B cell (primary cell): ENCODE measurements at regions not wholly inside any gene's neighbourhood (a gene's known extent, or its start where the extent isn't known, plus 50 kb on each side); places are given as distances from the start of the nearest gene placed in this dataset.

Experiments
- ATAC-seq: fragments of 200-7000 bp; cut with Tn5 transposase; one replicate; pipeline ENCODE4 v1.10.0; 2021; ENCODE audit warnings: low read depth, mild to moderate bottlenecking, moderate number of reproducible peaks, moderate library complexity
- CTCF ChIA-PET: fragments of 350-600 bp; sonication (Branson Sonifier 250); formaldehyde crosslinking; loops from one replicate; lab custom pipeline; 2021; ENCODE audit warnings: antibody characterized with exemption, inconsistent platforms; lab: Charles Lee
- POLR2A ChIA-PET: fragments of 350-600 bp; sonication (Branson Sonifier 250); formaldehyde crosslinking; loops from one replicate; lab custom pipeline; 2021; ENCODE audit warnings: antibody characterized with exemption; lab: Charles Lee
- DNase-seq: peaks from one replicate; pipeline ENCODE4 v3.0.0; 2013
- H2AFZ ChIP-seq: 2 replicates; pipeline ENCODE4 v1.6.1; 2012; ENCODE audit warnings: mild to moderate bottlenecking, low read depth, low read length; ENCODE audit not compliant: insufficient read depth, poor library complexity, severe bottlenecking
- H3K27ac ChIP-seq, 2 donors: 1 replicate in 1 of 2; 2 replicates in 1 of 2; pipeline ENCODE4 v1.5.1; 2012 to 2013; ENCODE audit warnings: low read length in 2 of 2, mild to moderate bottlenecking in 2 of 2, moderate library complexity in 1 of 2
- H3K27me3 ChIP-seq, 4 experiments: fragments of 200-600 bp in 1 of 4; sonication (generic) in 1 of 4; replicated peaks in 1 of 4; 1 replicate in 2 of 4; 2 replicates in 2 of 4; pipeline versions ENCODE4 v1.6.1 to v1.7.0; 2013 to 2016; ENCODE audit warnings: low read length in 3 of 4, mild to moderate bottlenecking in 2 of 4, mixed read lengths in 1 of 4, moderate library complexity in 1 of 4; ENCODE audit not compliant: insufficient read depth in 4 of 4, control insufficient read depth in 3 of 4; ENCODE audit errors: control extremely low read depth in 1 of 4
- H3K36me3 ChIP-seq, 2 experiments: replicated peaks in 1 of 2; 1 replicate in 1 of 2; 2 replicates in 1 of 2; pipeline versions ENCODE4 v1.6.1 to v1.7.1; 2013; ENCODE audit warnings: low read length in 1 of 2; ENCODE audit not compliant: insufficient read depth in 2 of 2, control insufficient read depth in 1 of 2; ENCODE audit errors: control extremely low read depth in 1 of 2, extremely low read depth in 1 of 2
- H3K4me1 ChIP-seq, 2 donors: fragments of 200-600 bp in 1 of 2; sonication (generic) in 1 of 2; 1 replicate in 1 of 2; 2 replicates in 1 of 2; pipeline versions ENCODE4 v1.5.1 to v1.6.1; 2013 to 2017; ENCODE audit warnings: low read length in 2 of 2; ENCODE audit not compliant: control insufficient read depth in 2 of 2, insufficient read depth in 2 of 2
- H3K4me2 ChIP-seq: replicated peaks from 2 replicates; pipeline ENCODE3; 2012; ENCODE audit warnings: mild to moderate bottlenecking, low read depth, low read length; ENCODE audit not compliant: poor library complexity, severe bottlenecking
- H3K4me3 ChIP-seq, 5 experiments: fragments of 200-600 bp in 1 of 5; sonication (generic) in 1 of 5; 1 replicate in 3 of 5; 2 replicates in 2 of 5; pipeline versions ENCODE4 v1.5.1 to v1.7.0; 2011 to 2016; ENCODE audit warnings: low read length in 4 of 5, mild to moderate bottlenecking in 4 of 5, low read depth in 2 of 5, control low read depth in 1 of 5, moderate library complexity in 1 of 5; ENCODE audit not compliant: insufficient read depth in 1 of 5; ENCODE audit errors: control extremely low read depth in 1 of 5, extremely low read depth in 1 of 5
- H3K79me2 ChIP-seq: fragments of 200-600 bp; sonication (generic); one replicate; pipeline ENCODE4 v1.6.0; 2016; ENCODE audit warnings: low read length; ENCODE audit not compliant: control insufficient read depth, insufficient read depth
- H3K9ac ChIP-seq: fragments of 200-600 bp; sonication (generic); 2 replicates; pipeline ENCODE4 v1.6.1; 2017; ENCODE audit warnings: mild to moderate bottlenecking, low read length, moderate library complexity
- H3K9me3 ChIP-seq, 3 donors: one replicate each; pipeline versions ENCODE4 v1.6.1 to v1.7.1; 2013; ENCODE audit warnings: low read length in 2 of 3; ENCODE audit not compliant: control insufficient read depth in 2 of 3, insufficient read depth in 1 of 3; ENCODE audit errors: control extremely low read depth in 1 of 3
- H4K20me1 ChIP-seq: 2 replicates; pipeline ENCODE4 v1.6.0; 2012; ENCODE audit warnings: mild to moderate bottlenecking, low read length; ENCODE audit not compliant: insufficient read depth, control insufficient read depth, poor library complexity, severe bottlenecking
- H3K27ac Mint-ChIP-seq: one replicate; pipeline ENCODE4 v1.8.0; 2021; ENCODE audit warnings: mixed read lengths
- H3K27me3 Mint-ChIP-seq: one replicate; pipeline ENCODE4 v1.8.0; 2021; ENCODE audit warnings: mixed read lengths
- H3K4me1 Mint-ChIP-seq: one replicate; pipeline ENCODE4 v1.8.0; 2021; ENCODE audit warnings: mixed read lengths
- H3K4me3 Mint-ChIP-seq: one replicate; pipeline ENCODE4 v1.8.0; 2021; ENCODE audit warnings: mixed read lengths
- H3K9me3 Mint-ChIP-seq: one replicate; pipeline ENCODE4 v1.8.0; 2022; ENCODE audit warnings: mixed read lengths; ENCODE audit not compliant: insufficient read depth
- EZH2 ChIP-seq: IDR thresholded peaks from 2 replicates; pipeline ENCODE4 v1.6.1; 2012; ENCODE audit warnings: borderline replicate concordance, low read depth, mild to moderate bottlenecking, moderate library complexity, low read length; ENCODE audit not compliant: insufficient read depth, poor library complexity, severe bottlenecking
- WGBS: methylation state at CpG from one replicate; pipeline ENCODE4 v1.1.5; 2013; ENCODE audit warnings: missing lambda C conversion rate; ENCODE audit not compliant: insufficient coverage; 5-methylcytosine and 5-hydroxymethylcytosine counted together
- intact Hi-C: fragments of 100-400 bp; cut with micrococcal nuclease; formaldehyde crosslinking; loops from one replicate; pipeline ENCODE4 v1.10.0; 2022
- TF ChIP-seq, protein P1 (sequence below): fragments of 200-600 bp; IDR thresholded peaks from one replicate; pipeline ENCODE4 v1.8.0; 2022; ENCODE audit warnings: antibody characterized with exemption, mild to moderate bottlenecking

- Histone ChIP-seq H3K4me1 (peaks cover 10 to 11% of the 10 kb centered on the region in 2 donors), H4K20me1 (peaks cover 32% of the 10 kb centered on the region), H2AFZ (no peak overlapping the region), H3K9ac (no peak overlapping the region), H3K27ac (no peak overlapping the region), H3K27me3 (no peaks in the 10 kb centered on the region), H3K9me3 (no peaks in the 10 kb centered on the region), H3K4me3 (no peak overlapping the region), H3K36me3 (no peaks in the 10 kb centered on the region), H3K79me2 (peaks cover 65% of the 10 kb centered on the region), H3K4me2 (no peak overlapping the region)
- ChIA-PET POLR2A (no interaction called here), CTCF (no interaction called here)
- H3K27me3 Mint-ChIP-seq: no peaks in the 10 kb centered on the region
- no CpG with 5 or more reads among the region's 1 CpG for WGBS
- no peak for DNase-seq
- TF ChIP-seq EZH2: no peak
- TF ChIP-seq, protein P1, sequence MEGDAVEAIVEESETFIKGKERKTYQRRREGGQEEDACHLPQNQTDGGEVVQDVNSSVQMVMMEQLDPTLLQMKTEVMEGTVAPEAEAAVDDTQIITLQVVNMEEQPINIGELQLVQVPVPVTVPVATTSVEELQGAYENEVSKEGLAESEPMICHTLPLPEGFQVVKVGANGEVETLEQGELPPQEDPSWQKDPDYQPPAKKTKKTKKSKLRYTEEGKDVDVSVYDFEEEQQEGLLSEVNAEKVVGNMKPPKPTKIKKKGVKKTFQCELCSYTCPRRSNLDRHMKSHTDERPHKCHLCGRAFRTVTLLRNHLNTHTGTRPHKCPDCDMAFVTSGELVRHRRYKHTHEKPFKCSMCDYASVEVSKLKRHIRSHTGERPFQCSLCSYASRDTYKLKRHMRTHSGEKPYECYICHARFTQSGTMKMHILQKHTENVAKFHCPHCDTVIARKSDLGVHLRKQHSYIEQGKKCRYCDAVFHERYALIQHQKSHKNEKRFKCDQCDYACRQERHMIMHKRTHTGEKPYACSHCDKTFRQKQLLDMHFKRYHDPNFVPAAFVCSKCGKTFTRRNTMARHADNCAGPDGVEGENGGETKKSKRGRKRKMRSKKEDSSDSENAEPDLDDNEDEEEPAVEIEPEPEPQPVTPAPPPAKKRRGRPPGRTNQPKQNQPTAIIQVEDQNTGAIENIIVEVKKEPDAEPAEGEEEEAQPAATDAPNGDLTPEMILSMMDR: no peak
- no peak for ATAC-seq
- H3K27ac Mint-ChIP-seq: no peak overlapping the region
- no peaks in the 10 kb centered on the region for H3K9me3 Mint-ChIP-seq
- intact Hi-C loops: no loop called here
- H3K4me1 Mint-ChIP-seq: peaks cover 46% of the 10 kb centered on the region
- H3K4me3 Mint-ChIP-seq: no peak overlapping the region
These were observed 179.4 kb downstream of the KLF12 start for GRCh38 chr13:73954808-73955207.

GRCh38 chr13:73952648-73953047 lies 181.6 kb downstream of the KLF12 start:
- H3K36me3 ChIP-seq: no peaks in the 10 kb centered on the region
- Mint-ChIP-seq H3K27ac (peak overlapping the region; percentile 26), H3K4me1 (peaks cover 58% of the 10 kb centered on the region), H3K9me3 (no peaks in the 10 kb centered on the region), H3K27me3 (no peaks in the 10 kb centered on the region), H3K4me3 (no peak overlapping the region)
- WGBS: 77% methylated on average over 4 of the region's 4 CpGs
- H3K4me2 ChIP-seq: no peak overlapping the region
- H2AFZ ChIP-seq: no peak overlapping the region
- ChIA-PET POLR2A (no interaction called here), CTCF (no interaction called here)
- DNase-seq (no peak), ATAC-seq (no peak)
- H3K9me3 ChIP-seq: no peaks in the 10 kb centered on the region
- peaks cover 11% of the 10 kb centered on the region in 2 donors for H3K4me1 ChIP-seq
- peaks cover 47% of the 10 kb centered on the region for H3K79me2 ChIP-seq
- H3K4me3 ChIP-seq: no peak overlapping the region
- intact Hi-C loops: no loop called here
- H3K27ac ChIP-seq: no peak overlapping the region
- peaks cover 26% of the 10 kb centered on the region for H4K20me1 ChIP-seq
- no peak overlapping the region for H3K9ac ChIP-seq
- H3K27me3 ChIP-seq: no peaks in the 10 kb centered on the region
- no peak for TF ChIP-seq EZH2
